GM21390 (cell line): ENCODE measurements at regions not wholly inside any gene's neighbourhood (a gene's known extent, or its start where the extent isn't known, plus 50 kb on each side); places are given as distances from the start of the nearest gene placed in this dataset.

Experiments used
- ATAC-seq: cut with Tn5 transposase; IDR thresholded peaks from one replicate; pipeline ENCODE4 v1.9.1; 2021; ENCODE audit not compliant: unreplicated experiment

- no peak for ATAC-seq
Observed at GRCh38 chr5:27511061-27511460, 472.7 kb upstream of the CDH9 start.

GRCh38 chr5:27503813-27504212, 465.4 kb upstream of the CDH9 start:
- no peak for ATAC-seq

GRCh38 chr5:27502236-27502635, 463.9 kb upstream of the CDH9 start:
- ATAC-seq = no peak

- ATAC-seq = no peak
Observed at GRCh38 chr5:27497491-27497890, 459.1 kb upstream of the CDH9 start.

- no peak for ATAC-seq
Observed at GRCh38 chr5:27494887-27495286, 456.5 kb upstream of the CDH9 start.

- ATAC-seq = no peak
Observed at GRCh38 chr5:27491746-27492439, 453.5 kb upstream of the CDH9 start.

GRCh38 chr5:27491047-27491446, 452.7 kb upstream of the CDH9 start:
- no peak for ATAC-seq

GRCh38 chr5:27489701-27490100, 451.3 kb upstream of the CDH9 start:
- no peak for ATAC-seq

GRCh38 chr5:27482663-27483062, 444.3 kb upstream of the CDH9 start:
- no peak for ATAC-seq

GRCh38 chr5:27479859-27480258, 441.5 kb upstream of the CDH9 start:
- ATAC-seq = no peak

- ATAC-seq = no peak
Observed at GRCh38 chr5:27477550-27477949, 439.2 kb upstream of the CDH9 start.

GRCh38 chr5:27476356-27476988, 438.1 kb upstream of the CDH9 start:
- ATAC-seq = no peak

- ATAC-seq = no peak
Observed at GRCh38 chr5:27475063-27475462, 436.7 kb upstream of the CDH9 start.

GRCh38 chr5:27474395-27474794, 436.0 kb upstream of the CDH9 start:
- ATAC-seq = no peak

GRCh38 chr5:27474047-27474309, 435.6 kb upstream of the CDH9 start:
- no peak for ATAC-seq

- ATAC-seq = no peak
Observed at GRCh38 chr5:27473307-27474046, 435.1 kb upstream of the CDH9 start.

- no peak for ATAC-seq
Observed at GRCh38 chr5:27472871-27473270, 434.5 kb upstream of the CDH9 start.

GRCh38 chr5:27472000-27472763, 433.8 kb upstream of the CDH9 start:
- peak; percentile 92 for ATAC-seq

GRCh38 chr5:27466959-27467358, 428.6 kb upstream of the CDH9 start:
- ATAC-seq = no peak

- ATAC-seq = no peak
Observed at GRCh38 chr5:27465140-27465539, 426.8 kb upstream of the CDH9 start.

GRCh38 chr5:27463446-27464149, 425.2 kb upstream of the CDH9 start:
- no peak for ATAC-seq
